ENCODE measurements at regions not wholly inside any gene's neighbourhood (a gene's known extent, or its start where the extent isn't known, plus 50 kb on each side); places are given as distances from the start of the nearest gene placed in this dataset.
"Not testable (repeated sequence)": the region's sequence is repeated elsewhere in the genome, so short reads cannot be mapped to it uniquely, and the experiment has no call there.

- not testable (repeated sequence) for DNase-seq (ENCODE audit: low read depth in 4 of 4, low spot score in 3 of 4)
Measured at GRCh38 chr9:42862465-42862864, 679.0 kb downstream of the SPATA31A6 start.

Measured in right renal pelvis (tissue), 4 donors.